ENCODE measurements at regions not wholly inside any gene's neighbourhood (a gene's known extent, or its start where the extent isn't known, plus 50 kb on each side); places are given as distances from the start of the nearest gene placed in this dataset.

DNA sequence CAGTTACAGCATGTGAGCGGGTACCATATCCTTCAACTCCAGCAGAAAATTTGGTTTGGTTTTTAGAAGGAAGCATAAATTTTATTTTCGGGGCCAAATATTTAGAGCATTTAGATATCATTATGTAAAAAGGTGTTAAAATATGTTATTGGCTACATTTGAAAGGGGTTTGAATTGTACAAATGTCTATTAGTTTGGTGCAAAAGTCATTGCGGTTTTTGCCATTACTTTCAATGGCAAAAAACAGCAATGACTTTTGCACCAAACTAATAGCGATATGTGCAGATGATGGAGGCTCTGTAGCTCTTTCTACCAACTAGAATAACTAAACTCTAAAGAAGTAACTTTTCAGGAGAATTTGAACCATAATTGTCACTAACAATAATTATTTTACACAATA lies 1666.2 kb upstream of the SLC39A10 start:
- Histone ChIP-seq H3K4me2 (ENCODE audit: control insufficient read depth, insufficient read depth) (no peak overlapping the region), H3K9ac (ENCODE audit: control insufficient read depth, insufficient read depth, low read length) (no peak overlapping the region), H3K9me3 (replicated peaks; ENCODE audit: control insufficient read depth, insufficient read depth, low read length) (no peaks in the 10 kb centered on the region), H3K79me2 (ENCODE audit: control insufficient read depth, insufficient read depth, low read length) (no peaks in the 10 kb centered on the region), H4K20me1 (ENCODE audit: control insufficient read depth, insufficient read depth) (no peaks in the 10 kb centered on the region), H3K4me1 (ENCODE audit: control insufficient read depth, insufficient read depth, low read length) (no peaks in the 10 kb centered on the region), H3K27ac (ENCODE audit: control insufficient read depth, insufficient read depth) (no peak overlapping the region), H3K4me3 (no peak overlapping the region), H3K27me3 (replicated peaks in 1 of 2; ENCODE audit: control insufficient read depth in 2 of 2, insufficient read depth in 2 of 2, low read length in 1 of 2) (no peaks in the 10 kb centered on the region), H2AFZ (ENCODE audit: control insufficient read depth, low read depth, low read length) (no peak overlapping the region), H3K36me3 (ENCODE audit: control insufficient read depth in 2 of 2, insufficient read depth in 2 of 2, low read length in 1 of 2) (no peaks in the 10 kb centered on the region)
- FAIRE-seq, result no peak
- ATAC-seq, result no peak
- no TSS peak for BruUV-seq (replicated peaks)
- ChIA-PET RAD21 (ENCODE audit: unreplicated experiment) (no interaction called here), SMC1A (ENCODE audit: uncharacterized antibody, unreplicated experiment) (no interaction called here), CTCF (no interaction called here), POLR2A (no interaction called here)
- in situ Hi-C loops (cut with MboI) (no loop called here), intact Hi-C loops (cut with micrococcal nuclease; ENCODE audit: unreplicated experiment) (no loop called here)
- DNase-seq (ENCODE audit: low read depth, low spot score), result no peak
- WGBS (ENCODE audit: insufficient coverage, insufficient replicate concordance, low lambda C conversion rate, missing lambda C conversion rate), result 14% methylated on average over 4 of the region's 4 CpGs
- TF ChIP-seq CBFB (IDR thresholded peaks at IDR 0.05; ENCODE audit: low read depth), result no peak
- TF ChIP-seq ZNF24 (IDR thresholded peaks at IDR 0.05), result no peak
- TF ChIP-seq, protein P1, sequence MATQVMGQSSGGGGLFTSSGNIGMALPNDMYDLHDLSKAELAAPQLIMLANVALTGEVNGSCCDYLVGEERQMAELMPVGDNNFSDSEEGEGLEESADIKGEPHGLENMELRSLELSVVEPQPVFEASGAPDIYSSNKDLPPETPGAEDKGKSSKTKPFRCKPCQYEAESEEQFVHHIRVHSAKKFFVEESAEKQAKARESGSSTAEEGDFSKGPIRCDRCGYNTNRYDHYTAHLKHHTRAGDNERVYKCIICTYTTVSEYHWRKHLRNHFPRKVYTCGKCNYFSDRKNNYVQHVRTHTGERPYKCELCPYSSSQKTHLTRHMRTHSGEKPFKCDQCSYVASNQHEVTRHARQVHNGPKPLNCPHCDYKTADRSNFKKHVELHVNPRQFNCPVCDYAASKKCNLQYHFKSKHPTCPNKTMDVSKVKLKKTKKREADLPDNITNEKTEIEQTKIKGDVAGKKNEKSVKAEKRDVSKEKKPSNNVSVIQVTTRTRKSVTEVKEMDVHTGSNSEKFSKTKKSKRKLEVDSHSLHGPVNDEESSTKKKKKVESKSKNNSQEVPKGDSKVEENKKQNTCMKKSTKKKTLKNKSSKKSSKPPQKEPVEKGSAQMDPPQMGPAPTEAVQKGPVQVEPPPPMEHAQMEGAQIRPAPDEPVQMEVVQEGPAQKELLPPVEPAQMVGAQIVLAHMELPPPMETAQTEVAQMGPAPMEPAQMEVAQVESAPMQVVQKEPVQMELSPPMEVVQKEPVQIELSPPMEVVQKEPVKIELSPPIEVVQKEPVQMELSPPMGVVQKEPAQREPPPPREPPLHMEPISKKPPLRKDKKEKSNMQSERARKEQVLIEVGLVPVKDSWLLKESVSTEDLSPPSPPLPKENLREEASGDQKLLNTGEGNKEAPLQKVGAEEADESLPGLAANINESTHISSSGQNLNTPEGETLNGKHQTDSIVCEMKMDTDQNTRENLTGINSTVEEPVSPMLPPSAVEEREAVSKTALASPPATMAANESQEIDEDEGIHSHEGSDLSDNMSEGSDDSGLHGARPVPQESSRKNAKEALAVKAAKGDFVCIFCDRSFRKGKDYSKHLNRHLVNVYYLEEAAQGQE (IDR thresholded peaks at IDR 0.05; ENCODE audit: low read depth, low read length), result no peak
- TF ChIP-seq CBX3 (IDR thresholded peaks at IDR 0.05; ENCODE audit: borderline replicate concordance, low read depth), result no peak
- TF ChIP-seq, protein P2, sequence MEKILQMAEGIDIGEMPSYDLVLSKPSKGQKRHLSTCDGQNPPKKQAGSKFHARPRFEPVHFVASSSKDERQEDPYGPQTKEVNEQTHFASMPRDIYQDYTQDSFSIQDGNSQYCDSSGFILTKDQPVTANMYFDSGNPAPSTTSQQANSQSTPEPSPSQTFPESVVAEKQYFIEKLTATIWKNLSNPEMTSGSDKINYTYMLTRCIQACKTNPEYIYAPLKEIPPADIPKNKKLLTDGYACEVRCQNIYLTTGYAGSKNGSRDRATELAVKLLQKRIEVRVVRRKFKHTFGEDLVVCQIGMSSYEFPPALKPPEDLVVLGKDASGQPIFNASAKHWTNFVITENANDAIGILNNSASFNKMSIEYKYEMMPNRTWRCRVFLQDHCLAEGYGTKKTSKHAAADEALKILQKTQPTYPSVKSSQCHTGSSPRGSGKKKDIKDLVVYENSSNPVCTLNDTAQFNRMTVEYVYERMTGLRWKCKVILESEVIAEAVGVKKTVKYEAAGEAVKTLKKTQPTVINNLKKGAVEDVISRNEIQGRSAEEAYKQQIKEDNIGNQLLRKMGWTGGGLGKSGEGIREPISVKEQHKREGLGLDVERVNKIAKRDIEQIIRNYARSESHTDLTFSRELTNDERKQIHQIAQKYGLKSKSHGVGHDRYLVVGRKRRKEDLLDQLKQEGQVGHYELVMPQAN (conservative IDR thresholded peaks at IDR 0.05), result no peak
- TF ChIP-seq, protein P3, sequence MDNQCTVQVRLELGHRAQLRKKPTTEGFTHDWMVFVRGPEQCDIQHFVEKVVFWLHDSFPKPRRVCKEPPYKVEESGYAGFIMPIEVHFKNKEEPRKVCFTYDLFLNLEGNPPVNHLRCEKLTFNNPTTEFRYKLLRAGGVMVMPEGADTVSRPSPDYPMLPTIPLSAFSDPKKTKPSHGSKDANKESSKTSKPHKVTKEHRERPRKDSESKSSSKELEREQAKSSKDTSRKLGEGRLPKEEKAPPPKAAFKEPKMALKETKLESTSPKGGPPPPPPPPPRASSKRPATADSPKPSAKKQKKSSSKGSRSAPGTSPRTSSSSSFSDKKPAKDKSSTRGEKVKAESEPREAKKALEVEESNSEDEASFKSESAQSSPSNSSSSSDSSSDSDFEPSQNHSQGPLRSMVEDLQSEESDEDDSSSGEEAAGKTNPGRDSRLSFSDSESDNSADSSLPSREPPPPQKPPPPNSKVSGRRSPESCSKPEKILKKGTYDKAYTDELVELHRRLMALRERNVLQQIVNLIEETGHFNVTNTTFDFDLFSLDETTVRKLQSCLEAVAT (IDR thresholded peaks at IDR 0.05), result no peak
- TF ChIP-seq NFIC (IDR thresholded peaks at IDR 0.05; ENCODE audit: low read depth, low read length), result no peak
- TF ChIP-seq, protein P4, sequence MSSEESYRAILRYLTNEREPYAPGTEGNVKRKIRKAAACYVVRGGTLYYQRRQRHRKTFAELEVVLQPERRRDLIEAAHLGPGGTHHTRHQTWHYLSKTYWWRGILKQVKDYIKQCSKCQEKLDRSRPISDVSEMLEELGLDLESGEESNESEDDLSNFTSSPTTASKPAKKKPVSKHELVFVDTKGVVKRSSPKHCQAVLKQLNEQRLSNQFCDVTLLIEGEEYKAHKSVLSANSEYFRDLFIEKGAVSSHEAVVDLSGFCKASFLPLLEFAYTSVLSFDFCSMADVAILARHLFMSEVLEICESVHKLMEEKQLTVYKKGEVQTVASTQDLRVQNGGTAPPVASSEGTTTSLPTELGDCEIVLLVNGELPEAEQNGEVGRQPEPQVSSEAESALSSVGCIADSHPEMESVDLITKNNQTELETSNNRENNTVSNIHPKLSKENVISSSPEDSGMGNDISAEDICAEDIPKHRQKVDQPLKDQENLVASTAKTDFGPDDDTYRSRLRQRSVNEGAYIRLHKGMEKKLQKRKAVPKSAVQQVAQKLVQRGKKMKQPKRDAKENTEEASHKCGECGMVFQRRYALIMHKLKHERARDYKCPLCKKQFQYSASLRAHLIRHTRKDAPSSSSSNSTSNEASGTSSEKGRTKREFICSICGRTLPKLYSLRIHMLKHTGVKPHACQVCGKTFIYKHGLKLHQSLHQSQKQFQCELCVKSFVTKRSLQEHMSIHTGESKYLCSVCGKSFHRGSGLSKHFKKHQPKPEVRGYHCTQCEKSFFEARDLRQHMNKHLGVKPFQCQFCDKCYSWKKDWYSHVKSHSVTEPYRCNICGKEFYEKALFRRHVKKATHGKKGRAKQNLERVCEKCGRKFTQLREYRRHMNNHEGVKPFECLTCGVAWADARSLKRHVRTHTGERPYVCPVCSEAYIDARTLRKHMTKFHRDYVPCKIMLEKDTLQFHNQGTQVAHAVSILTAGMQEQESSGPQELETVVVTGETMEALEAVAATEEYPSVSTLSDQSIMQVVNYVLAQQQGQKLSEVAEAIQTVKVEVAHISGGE (CRISPR knock-in tag; IDR thresholded peaks at IDR 0.05), result no peak
- TF ChIP-seq FOXK2 (IDR thresholded peaks at IDR 0.05), result no peak
- no peak for TF ChIP-seq SMAD1 (IDR thresholded peaks at IDR 0.05; ENCODE audit: low read depth, partially characterized antibody)
- TF ChIP-seq, protein P5, sequence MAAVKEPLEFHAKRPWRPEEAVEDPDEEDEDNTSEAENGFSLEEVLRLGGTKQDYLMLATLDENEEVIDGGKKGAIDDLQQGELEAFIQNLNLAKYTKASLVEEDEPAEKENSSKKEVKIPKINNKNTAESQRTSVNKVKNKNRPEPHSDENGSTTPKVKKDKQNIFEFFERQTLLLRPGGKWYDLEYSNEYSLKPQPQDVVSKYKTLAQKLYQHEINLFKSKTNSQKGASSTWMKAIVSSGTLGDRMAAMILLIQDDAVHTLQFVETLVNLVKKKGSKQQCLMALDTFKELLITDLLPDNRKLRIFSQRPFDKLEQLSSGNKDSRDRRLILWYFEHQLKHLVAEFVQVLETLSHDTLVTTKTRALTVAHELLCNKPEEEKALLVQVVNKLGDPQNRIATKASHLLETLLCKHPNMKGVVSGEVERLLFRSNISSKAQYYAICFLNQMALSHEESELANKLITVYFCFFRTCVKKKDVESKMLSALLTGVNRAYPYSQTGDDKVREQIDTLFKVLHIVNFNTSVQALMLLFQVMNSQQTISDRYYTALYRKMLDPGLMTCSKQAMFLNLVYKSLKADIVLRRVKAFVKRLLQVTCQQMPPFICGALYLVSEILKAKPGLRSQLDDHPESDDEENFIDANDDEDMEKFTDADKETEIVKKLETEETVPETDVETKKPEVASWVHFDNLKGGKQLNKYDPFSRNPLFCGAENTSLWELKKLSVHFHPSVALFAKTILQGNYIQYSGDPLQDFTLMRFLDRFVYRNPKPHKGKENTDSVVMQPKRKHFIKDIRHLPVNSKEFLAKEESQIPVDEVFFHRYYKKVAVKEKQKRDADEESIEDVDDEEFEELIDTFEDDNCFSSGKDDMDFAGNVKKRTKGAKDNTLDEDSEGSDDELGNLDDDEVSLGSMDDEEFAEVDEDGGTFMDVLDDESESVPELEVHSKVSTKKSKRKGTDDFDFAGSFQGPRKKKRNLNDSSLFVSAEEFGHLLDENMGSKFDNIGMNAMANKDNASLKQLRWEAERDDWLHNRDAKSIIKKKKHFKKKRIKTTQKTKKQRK (IDR thresholded peaks at IDR 0.05; ENCODE audit: low read depth, low read length), result no peak

Data from GM12878 (cell line).